HG02981 (cell line): ENCODE measurements at regions not wholly inside any gene's neighbourhood (a gene's known extent, or its start where the extent isn't known, plus 50 kb on each side); places are given as distances from the start of the nearest gene placed in this dataset.

Experiments
- ATAC-seq: cut with Tn5 transposase; IDR thresholded peaks from one replicate; pipeline ENCODE4 v1.9.1; 2021; ENCODE audit warnings: mild to moderate bottlenecking, moderate library complexity; ENCODE audit not compliant: unreplicated experiment

- no peak for ATAC-seq
Observed at GRCh38 chr9:20125727-20126126, 336.9 kb upstream of the SLC24A2 start.

DNA sequence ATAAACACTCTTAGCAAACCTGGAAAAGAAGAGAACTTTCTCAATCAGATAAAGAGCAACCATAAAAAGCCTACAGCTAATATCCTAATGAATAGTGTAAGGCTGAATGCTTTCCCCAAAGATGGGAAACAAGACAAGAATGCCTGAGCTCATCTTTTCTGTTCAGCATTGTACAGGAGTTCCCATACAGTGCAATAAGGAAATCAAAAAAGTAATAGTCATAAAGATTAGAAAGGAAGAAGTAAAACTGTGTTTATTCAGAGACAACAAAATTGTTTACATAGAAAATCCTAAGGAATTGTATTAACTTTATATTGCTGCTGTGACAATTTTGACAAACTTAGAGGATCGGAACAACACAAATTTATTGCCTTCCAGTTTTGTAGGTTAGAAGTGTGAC is 330.7 kb upstream of the SLC24A2 start:
- no peak for ATAC-seq

- ATAC-seq, result no peak
Observed at GRCh38 chr9:20117986-20118385, 329.1 kb upstream of the SLC24A2 start.

GRCh38 chr9:20117482-20117881 is 328.6 kb upstream of the SLC24A2 start:
- no peak for ATAC-seq

- no peak for ATAC-seq
Observed at GRCh38 chr9:20114974-20115373, 326.1 kb upstream of the SLC24A2 start.

DNA sequence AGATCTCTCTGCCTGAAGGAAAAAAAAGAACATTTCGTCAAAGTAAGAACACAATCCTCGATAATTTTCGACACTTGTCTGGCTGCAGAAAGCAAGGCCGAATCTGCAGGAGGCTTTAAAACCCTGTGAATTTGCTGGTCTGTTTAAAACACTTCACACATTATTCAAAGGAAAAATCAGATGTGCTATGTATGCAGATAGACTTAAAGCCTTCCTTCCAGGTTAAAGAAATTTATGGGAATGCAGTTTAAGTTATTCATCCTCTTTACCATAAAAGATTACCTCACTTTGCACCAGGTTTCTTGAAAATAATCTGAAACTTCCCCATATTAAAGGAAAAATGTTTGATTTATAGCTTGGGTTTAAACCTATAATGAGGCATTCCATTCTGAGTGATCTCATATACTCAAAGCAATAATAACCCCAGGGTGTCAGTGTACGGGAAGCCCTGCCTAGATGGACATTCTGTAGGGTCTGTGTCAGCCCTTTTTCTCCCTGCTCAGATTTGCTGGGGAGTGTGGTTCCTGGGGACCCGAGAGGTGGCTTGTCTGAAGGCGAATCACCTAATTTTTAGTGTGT is 323.5 kb upstream of the SLC24A2 start:
- no peak for ATAC-seq

- no peak for ATAC-seq
Observed at GRCh38 chr9:20111173-20111843, 322.5 kb upstream of the SLC24A2 start.

- no peak for ATAC-seq
Observed at GRCh38 chr9:20095430-20096092, 306.7 kb upstream of the SLC24A2 start.

DNA sequence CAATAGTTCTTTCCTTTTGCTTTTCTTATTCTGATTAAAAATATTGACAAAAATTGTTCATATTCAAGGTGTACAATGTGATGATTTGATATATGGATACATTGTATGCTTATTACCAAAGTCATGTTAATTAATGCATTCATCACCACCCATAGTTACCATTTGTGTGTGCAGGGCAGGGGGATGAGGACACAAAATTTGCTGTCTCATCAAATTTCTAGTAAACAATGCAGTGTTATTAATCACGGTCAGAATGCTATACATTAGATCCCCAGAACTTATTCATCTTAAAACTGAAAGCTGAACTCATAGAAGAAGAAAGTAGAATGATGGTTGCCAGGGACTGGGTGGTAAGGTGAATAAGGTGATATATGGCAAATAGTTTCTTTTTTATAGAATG is 303.7 kb upstream of the SLC24A2 start:
- no peak for ATAC-seq

- no peak for ATAC-seq
Observed at GRCh38 chr9:20087481-20087880, 298.6 kb upstream of the SLC24A2 start.

DNA sequence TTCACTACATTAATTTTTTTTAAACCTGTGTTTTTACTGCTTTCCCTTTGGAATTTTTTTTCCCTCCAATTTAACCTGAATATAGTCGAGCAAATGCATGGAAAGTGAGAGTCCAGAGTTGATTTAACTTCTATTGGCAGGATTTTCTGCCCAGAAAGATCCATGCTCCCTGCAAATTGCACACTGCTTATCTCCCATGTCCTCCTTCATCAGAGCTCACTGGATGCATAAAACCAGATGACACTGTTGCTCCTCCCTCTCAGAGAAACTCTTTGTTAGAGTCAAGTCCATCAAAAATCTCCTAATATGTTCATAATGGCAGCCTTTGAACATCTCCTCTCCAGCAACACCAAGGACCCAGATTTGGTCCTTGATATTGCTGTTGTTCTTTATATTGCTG is 297.0 kb upstream of the SLC24A2 start:
- no peak for ATAC-seq

DNA sequence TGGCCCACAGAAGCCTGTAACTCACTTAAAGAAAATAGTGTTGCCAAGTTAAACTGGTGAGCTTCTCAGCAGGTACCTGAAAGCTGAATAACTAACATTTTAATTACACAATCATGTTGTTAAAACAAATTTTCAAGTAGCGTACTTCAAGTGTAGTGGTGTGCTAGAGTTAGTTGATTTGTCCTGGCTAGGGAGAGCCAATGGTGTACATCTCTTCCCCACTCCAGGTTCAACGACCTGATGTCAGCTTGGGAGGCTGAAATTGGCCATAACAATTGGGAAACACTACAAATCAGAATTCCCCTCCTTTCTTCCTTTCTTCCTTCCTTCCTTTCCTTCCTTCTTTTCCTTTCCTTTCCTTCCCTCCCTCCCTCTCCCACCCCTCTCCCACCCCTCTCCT is 295.3 kb upstream of the SLC24A2 start:
- ATAC-seq, result no peak

DNA sequence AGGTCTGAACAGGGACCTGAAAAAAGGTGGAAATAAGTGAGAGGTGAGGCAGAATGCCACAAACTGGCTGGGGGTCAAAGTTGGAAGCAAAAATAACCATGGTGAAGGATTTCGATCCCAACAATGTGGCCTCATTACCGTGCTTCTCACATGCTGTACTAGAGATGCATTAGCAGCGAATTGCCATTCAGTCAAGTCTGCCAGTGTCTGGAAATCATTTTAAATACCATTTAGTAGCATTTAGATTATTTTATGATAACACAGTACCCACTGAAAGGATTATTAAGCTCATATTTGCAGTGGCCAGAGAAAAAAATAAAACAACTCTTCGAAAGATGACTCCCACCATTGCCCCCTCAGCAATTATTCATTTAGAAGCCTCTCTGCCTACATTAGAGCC is 294.6 kb upstream of the SLC24A2 start:
- ATAC-seq, result no peak

GRCh38 chr9:20082831-20083230 is 294.0 kb upstream of the SLC24A2 start:
- ATAC-seq, result no peak

DNA sequence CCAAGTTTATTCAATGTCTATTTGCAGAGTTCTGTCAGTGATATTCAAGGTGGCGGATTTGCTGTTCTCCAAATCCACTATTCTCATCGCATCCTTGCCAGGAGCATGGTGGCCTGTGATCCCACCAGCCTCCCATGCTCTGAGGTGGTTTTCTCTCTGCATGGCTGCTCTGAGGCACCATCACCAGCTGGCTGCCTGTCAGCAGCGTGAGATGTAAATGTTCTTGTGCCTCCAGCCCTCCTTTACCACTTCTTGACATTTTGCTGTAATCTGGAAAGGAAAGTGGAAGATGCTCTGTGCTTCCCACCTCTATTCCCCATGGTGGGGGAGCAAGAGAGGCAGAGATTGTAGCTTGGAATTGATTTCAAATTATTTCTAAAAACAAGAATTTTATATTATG is 293.6 kb upstream of the SLC24A2 start:
- ATAC-seq, result no peak

GRCh38 chr9:20078246-20078645 is 289.4 kb upstream of the SLC24A2 start:
- ATAC-seq, result no peak

DNA sequence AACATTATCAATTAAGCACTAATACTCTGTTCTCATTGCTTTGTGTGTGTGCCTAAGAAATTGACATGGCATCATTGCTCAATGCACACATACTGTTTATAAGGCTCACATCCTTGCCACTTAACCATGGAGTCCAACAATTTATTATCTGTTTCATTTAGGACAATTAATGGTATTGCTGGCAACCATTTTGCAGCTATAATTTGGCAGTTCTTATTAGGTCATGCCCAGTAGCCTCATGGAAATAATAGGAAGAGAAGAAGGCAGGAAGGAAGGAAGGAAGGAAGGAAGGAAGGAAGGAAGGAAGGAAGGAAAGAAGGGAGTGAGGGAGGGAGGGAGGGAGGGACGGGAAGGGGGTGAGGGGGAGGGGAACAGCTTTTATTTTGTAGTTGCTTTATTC is 285.5 kb upstream of the SLC24A2 start:
- no peak for ATAC-seq

DNA sequence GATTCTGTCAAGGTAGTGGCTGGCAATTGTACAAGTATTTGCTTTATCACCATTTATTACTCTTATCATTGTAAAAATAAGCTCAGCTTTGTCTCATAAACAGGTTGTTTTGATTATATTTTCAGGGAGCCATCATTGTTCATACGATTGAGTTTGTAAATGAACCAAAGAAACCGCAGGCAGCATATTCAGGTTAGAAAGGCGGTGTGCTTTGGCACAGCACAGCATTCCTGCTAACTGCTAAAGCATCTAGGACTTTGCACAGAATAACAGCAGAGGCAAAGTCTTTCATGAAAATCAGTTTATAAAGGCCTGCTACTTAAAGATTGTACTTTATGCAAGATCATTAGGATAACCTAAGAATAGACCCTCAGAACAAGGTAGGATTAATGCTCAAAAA is 281.5 kb upstream of the SLC24A2 start:
- no peak for ATAC-seq

DNA sequence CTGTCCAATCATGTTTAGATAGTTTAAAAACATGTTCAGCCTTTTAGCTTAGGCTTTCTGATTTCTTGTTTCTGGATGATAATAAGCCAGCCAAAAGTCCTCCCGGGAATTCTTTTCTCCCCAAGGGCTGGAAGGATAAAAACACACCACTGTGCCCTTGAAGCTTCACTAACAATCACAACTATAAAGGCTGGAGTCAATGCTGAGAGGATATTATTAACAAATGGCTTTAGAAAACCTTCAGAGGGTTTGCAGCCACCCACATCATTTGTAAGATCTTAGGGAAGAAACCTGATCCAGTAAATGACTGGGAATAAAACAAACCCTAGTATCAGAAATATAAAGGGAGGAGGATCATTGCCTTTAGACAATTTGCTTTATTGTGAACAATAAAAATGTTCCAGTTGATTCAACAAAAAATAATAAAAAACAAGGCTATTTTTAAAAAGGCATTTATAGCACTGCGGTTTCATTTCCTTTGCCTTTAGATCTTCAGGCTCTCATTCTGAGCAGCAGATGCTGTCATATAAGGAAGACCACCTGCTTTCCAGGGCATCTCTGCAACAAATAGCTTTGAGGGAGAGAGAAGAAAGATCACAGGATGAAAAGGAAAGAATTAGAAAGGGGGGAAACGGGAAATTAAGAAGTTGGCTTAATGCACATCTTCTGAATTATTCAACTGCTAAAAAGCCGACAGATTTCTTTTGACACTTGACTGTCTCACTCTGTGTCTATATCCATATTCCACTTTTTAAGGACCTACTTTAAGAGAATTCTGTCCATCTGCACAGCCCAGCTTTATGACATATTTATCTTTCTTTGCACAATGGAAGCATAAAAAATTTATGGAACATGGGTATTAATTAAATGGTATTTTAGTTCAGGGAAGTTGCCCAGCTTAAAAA is 277.2 kb upstream of the SLC24A2 start:
- ATAC-seq, result no peak

DNA sequence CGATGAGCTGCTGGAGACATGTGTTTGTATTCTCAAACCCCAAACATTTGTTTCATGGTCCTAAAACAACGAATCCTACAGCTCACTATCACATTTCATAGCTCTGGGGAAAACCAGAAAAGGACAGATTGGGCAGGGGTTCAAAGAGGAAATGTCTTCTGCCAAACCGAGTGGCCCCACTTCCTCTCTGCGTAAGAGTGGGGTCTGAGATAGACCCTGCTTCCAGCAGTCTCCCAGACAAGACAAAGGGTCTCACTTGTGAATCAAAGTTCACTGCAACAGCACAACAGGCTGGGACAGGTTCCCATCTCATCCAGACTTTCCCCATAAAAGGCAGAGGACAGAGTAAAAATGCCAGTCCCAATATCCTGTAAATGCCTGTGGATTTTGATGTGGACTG is 276.2 kb upstream of the SLC24A2 start:
- no peak for ATAC-seq

- ATAC-seq, result no peak
Observed at GRCh38 chr9:20054734-20055133, 265.9 kb upstream of the SLC24A2 start.

DNA sequence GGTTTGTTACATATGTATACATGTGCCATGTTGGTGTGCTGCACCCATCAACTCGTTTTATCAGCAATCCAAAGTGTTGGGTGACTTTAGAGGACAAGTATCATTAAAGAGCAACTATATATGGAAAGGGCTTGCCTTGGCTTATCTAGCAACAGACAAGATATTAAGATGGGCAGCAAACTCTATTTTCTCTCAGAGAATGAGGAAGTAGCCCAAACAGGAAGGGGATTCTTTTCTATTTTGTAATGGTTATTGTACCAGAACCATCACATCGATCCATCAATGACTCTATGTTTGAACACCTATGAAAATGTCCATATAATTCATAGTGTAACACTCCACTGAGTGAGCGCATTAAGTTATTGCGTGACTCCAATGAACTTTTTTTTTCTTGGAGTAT is 260.1 kb upstream of the SLC24A2 start:
- no peak for ATAC-seq
